RWPE2 (cell line): ENCODE measurements at regions not wholly inside any gene's neighbourhood (a gene's known extent, or its start where the extent isn't known, plus 50 kb on each side); places are given as distances from the start of the nearest gene placed in this dataset.

Source experiments
- ATAC-seq: fragments of 200-7000 bp; cut with Tn5 transposase; 3 replicates; pipeline ENCODE4 v1.9.1; 2021; ENCODE audit warnings: low read depth
- DNase-seq: peaks from one replicate; pipeline ENCODE4 v3.0.0-alpha.2; 2020; ENCODE audit warnings: low spot score
- H3K27ac ChIP-seq: fragments of 450-650 bp; 2 replicates; pipeline ENCODE4 v1.5.1; 2017; ENCODE audit warnings: mild to moderate bottlenecking; ENCODE audit not compliant: poor library complexity, severe bottlenecking
- H3K27me3 ChIP-seq: fragments of 250-450 bp; sonication (Bioruptor Pico); 2 replicates; pipeline ENCODE4 v1.5.1; 2021; ENCODE audit warnings: mild to moderate bottlenecking, moderate library complexity; ENCODE audit not compliant: insufficient read depth, poor library complexity, severe bottlenecking
- H3K36me3 ChIP-seq: fragments of 250-450 bp; sonication (Bioruptor Pico); 2 replicates; pipeline ENCODE4 v1.5.1; 2020; ENCODE audit warnings: low read depth, mild to moderate bottlenecking, moderate library complexity
- H3K4me1 ChIP-seq: fragments of 250-450 bp; sonication (Bioruptor Pico); 2 replicates; pipeline ENCODE4 v1.5.1; 2021; ENCODE audit warnings: mild to moderate bottlenecking, moderate library complexity; ENCODE audit not compliant: insufficient read depth, poor library complexity, severe bottlenecking
- H3K4me3 ChIP-seq: fragments of 250-450 bp; sonication (Bioruptor Pico); 2 replicates; pipeline ENCODE4 v1.5.1; 2021; ENCODE audit warnings: mild to moderate bottlenecking, moderate library complexity; ENCODE audit not compliant: severe bottlenecking
- H3K9me3 ChIP-seq: fragments of 250-450 bp; sonication (Bioruptor Pico); 2 replicates; pipeline ENCODE4 v1.5.1; 2021; ENCODE audit warnings: mild to moderate bottlenecking, moderate library complexity; ENCODE audit not compliant: severe bottlenecking
- CTCF ChIP-seq: fragments of 450-650 bp; IDR thresholded peaks from one replicate; pipeline ENCODE4 v1.5.1; 2017; ENCODE audit warnings: mild to moderate bottlenecking, moderate library complexity; ENCODE audit not compliant: poor library complexity, severe bottlenecking

GRCh38 chr11:98143661-98144060, 877.1 kb upstream of the CNTN5 start:
- no peak overlapping the region for H3K4me3 ChIP-seq
- H3K36me3 ChIP-seq: no peaks in the 10 kb centered on the region
- DNase-seq (no peak), ATAC-seq (no peak)
- no peak for TF ChIP-seq CTCF
- H3K9me3 ChIP-seq: no peaks in the 10 kb centered on the region
- H3K27me3 ChIP-seq: no peaks in the 10 kb centered on the region
- H3K4me1 ChIP-seq: no peaks in the 10 kb centered on the region
- no peak overlapping the region for H3K27ac ChIP-seq

- no peaks in the 10 kb centered on the region for H3K9me3 ChIP-seq
These were observed 867.0 kb upstream of the CNTN5 start for GRCh38 chr11:98153752-98154151.

GRCh38 chr11:98155696-98156095, 865.1 kb upstream of the CNTN5 start:
- no peak for DNase-seq
- Histone ChIP-seq H3K9me3 (no peaks in the 10 kb centered on the region), H3K36me3 (no peaks in the 10 kb centered on the region), H3K27ac (no peak overlapping the region), H3K4me1 (no peaks in the 10 kb centered on the region), H3K27me3 (no peaks in the 10 kb centered on the region), H3K4me3 (no peak overlapping the region)
- TF ChIP-seq CTCF: no peak
- ATAC-seq: no peak

More at GRCh38 chr11:98153752-98154151, 867.0 kb upstream of the CNTN5 start:
- TF ChIP-seq CTCF: no peak
- Histone ChIP-seq H3K4me1 (no peaks in the 10 kb centered on the region), H3K27ac (no peak overlapping the region), H3K36me3 (no peaks in the 10 kb centered on the region), H3K27me3 (no peaks in the 10 kb centered on the region), H3K4me3 (no peak overlapping the region)
- no peak for ATAC-seq
- DNase-seq: no peak

GRCh38 chr11:98177925-98178324, 842.8 kb upstream of the CNTN5 start:
- no peaks in the 10 kb centered on the region for H3K9me3 ChIP-seq
- H3K4me3 ChIP-seq: no peak overlapping the region
- H3K27me3 ChIP-seq: no peaks in the 10 kb centered on the region
- no peak for TF ChIP-seq CTCF
- no peaks in the 10 kb centered on the region for H3K36me3 ChIP-seq
- ATAC-seq: no peak
- no peak overlapping the region for H3K27ac ChIP-seq
- H3K4me1 ChIP-seq: no peaks in the 10 kb centered on the region
- DNase-seq: no peak

- TF ChIP-seq CTCF: no peak
- DNase-seq (no peak), ATAC-seq (no peak)
- no peaks in the 10 kb centered on the region for H3K36me3 ChIP-seq
- H3K27me3 ChIP-seq: no peaks in the 10 kb centered on the region
- H3K9me3 ChIP-seq: no peaks in the 10 kb centered on the region
- H3K27ac ChIP-seq: no peak overlapping the region
- H3K4me3 ChIP-seq: no peak overlapping the region
- no peaks in the 10 kb centered on the region for H3K4me1 ChIP-seq
These were observed 840.2 kb upstream of the CNTN5 start for GRCh38 chr11:98180511-98180910.
